ENCODE measurements at regions not wholly inside any gene's neighbourhood (a gene's known extent, or its start where the extent isn't known, plus 50 kb on each side); places are given as distances from the start of the nearest gene placed in this dataset.
"Not testable (repeated sequence)": the region's sequence is repeated elsewhere in the genome, so short reads cannot be mapped to it uniquely, and the experiment has no call there.

- Mint-ChIP-seq H3K27ac (no peak overlapping the region), H3K9me3 (no peaks in the 10 kb centered on the region), H3K4me3 (no peak overlapping the region), H3K4me1 (no peaks in the 10 kb centered on the region), H3K36me3 (ENCODE audit: low read depth) (no peaks in the 10 kb centered on the region), H3K27me3 (ENCODE audit: low read depth, poor library complexity) (peaks cover 2% of the 10 kb centered on the region)
- no peak for DNase-seq
- TF ChIP-seq CTCF (IDR thresholded peaks at IDR 0.05) = no peak
Measured at GRCh38 chr1:233465745-233466343, 138.3 kb downstream of the MAP3K21 start.

GRCh38 chr1:233470741-233471499 lies 143.0 kb upstream of the KCNK1 start:
- TF ChIP-seq CTCF (IDR thresholded peaks at IDR 0.05) = no peak
- DNase-seq = no peak
- Mint-ChIP-seq H3K27ac (no peak overlapping the region), H3K4me1 (no peaks in the 10 kb centered on the region), H3K4me3 (no peak overlapping the region), H3K27me3 (ENCODE audit: low read depth, poor library complexity) (peaks cover 7% of the 10 kb centered on the region), H3K36me3 (ENCODE audit: low read depth) (no peaks in the 10 kb centered on the region), H3K9me3 (peaks cover 22% of the 10 kb centered on the region)

DNA sequence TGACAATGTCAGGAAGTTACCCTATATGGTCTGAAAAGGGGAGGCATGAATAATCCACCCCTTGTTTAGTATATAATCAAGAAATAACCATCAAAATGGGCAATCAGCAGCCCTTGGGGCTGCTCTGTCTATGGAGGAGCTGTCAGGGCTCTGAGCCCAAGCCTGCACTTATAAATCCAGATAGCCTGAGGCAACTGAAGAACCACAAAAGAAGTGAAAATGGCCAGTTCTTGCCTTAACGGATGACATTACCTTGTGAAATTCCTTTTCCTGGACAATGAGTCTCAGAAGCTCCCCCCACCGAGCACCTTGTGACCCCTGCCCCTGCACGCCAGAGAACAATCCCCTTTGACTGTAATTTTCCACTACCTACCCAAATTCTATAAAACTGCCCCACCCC lies 142.1 kb upstream of the KCNK1 start:
- Mint-ChIP-seq H3K27me3 (ENCODE audit: low read depth, poor library complexity) (peaks cover 11% of the 10 kb centered on the region), H3K9me3 (peaks cover 22% of the 10 kb centered on the region)
- DNase-seq; H3K4me3 Mint-ChIP-seq; H3K4me1 Mint-ChIP-seq; H3K27ac Mint-ChIP-seq; H3K36me3 Mint-ChIP-seq (ENCODE audit: low read depth): not testable (repeated sequence)

- DNase-seq; H3K27ac Mint-ChIP-seq; H3K4me1 Mint-ChIP-seq; H3K36me3 Mint-ChIP-seq (ENCODE audit: low read depth); H3K4me3 Mint-ChIP-seq: not testable (repeated sequence)
- Mint-ChIP-seq H3K27me3 (ENCODE audit: low read depth, poor library complexity) (peaks cover 20% of the 10 kb centered on the region), H3K9me3 (peaks cover 22% of the 10 kb centered on the region)
Measured at GRCh38 chr1:233472796-233473195, 141.1 kb upstream of the KCNK1 start.

DNA sequence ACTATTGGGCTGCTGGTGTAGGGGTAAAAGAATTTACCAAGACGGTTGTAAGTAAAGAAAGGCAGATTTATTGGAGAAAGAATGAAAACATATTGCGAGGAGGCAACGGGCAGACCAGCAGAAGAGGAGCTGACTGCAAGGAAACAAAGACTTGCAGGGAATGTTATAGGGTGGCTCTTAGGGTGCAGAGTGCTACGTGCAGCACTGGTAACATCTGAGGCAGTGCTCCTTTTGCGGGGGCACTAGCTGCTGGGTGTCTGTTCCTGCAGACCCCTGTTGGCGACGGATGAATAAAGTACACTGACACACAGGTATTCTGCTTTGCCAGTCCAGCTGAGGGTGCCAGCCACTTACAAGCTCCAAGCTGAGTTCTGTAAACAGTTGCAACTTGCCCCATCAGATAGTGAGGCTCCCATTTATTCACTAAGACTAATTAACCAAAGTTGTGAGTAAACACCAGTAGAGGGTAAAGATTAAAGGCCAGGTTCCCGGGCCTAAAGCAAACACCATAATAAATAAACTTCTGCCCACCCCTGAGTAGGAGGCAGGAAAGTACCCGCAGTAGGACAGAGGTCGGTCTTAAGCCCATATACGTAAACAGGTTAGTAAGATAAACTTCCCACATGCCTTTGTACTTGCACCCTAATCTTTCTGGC lies 140.2 kb upstream of the KCNK1 start:
- Mint-ChIP-seq H3K27me3 (ENCODE audit: low read depth, poor library complexity) (peaks cover 20% of the 10 kb centered on the region), H3K9me3 (peaks cover 22% of the 10 kb centered on the region), H3K36me3 (ENCODE audit: low read depth) (no peaks in the 10 kb centered on the region), H3K27ac (no peak overlapping the region), H3K4me3 (no peak overlapping the region), H3K4me1 (no peaks in the 10 kb centered on the region)
- no peak for TF ChIP-seq CTCF (IDR thresholded peaks at IDR 0.05)
- DNase-seq = no peak

- no peak for DNase-seq
- H3K36me3 Mint-ChIP-seq (ENCODE audit: low read depth) = no peaks in the 10 kb centered on the region
- no peaks in the 10 kb centered on the region for H3K4me1 Mint-ChIP-seq
- H3K27me3 Mint-ChIP-seq (ENCODE audit: low read depth, poor library complexity) = peaks cover 32% of the 10 kb centered on the region
- no peak overlapping the region for H3K4me3 Mint-ChIP-seq
- TF ChIP-seq CTCF (IDR thresholded peaks at IDR 0.05) = no peak
- no peak overlapping the region for H3K27ac Mint-ChIP-seq
- peaks cover 10% of the 10 kb centered on the region for H3K9me3 Mint-ChIP-seq
Measured at GRCh38 chr1:233477359-233477758, 136.5 kb upstream of the KCNK1 start.

All from nephron progenitor cell (in vitro differentiated cells).